HepG2 (cell line): ENCODE measurements at regions not wholly inside any gene's neighbourhood (a gene's known extent, or its start where the extent isn't known, plus 50 kb on each side); places are given as distances from the start of the nearest gene placed in this dataset.
A peak's percentile ranks its signal among the peaks of the same experiment; 100 is the strongest.

ENCODE experiments used
- FOXJ3 ChIP-seq: sonication (generic); formaldehyde crosslinking; IDR thresholded peaks from 2 replicates; pipeline ENCODE4 v1.4.0; 2020; ENCODE audit warnings: missing genetic modification reagents, mild to moderate bottlenecking, borderline replicate concordance
- MLLT10 ChIP-seq: sonication (generic); formaldehyde crosslinking; IDR thresholded peaks from 2 replicates; pipeline ENCODE4 v1.4.0; 2020; ENCODE audit warnings: missing genetic modification reagents
- NCOA2 ChIP-seq: sonication (generic); formaldehyde crosslinking; IDR thresholded peaks from 2 replicates; pipeline ENCODE4 v1.8.0; 2022; ENCODE audit warnings: inconsistent platforms
- PLRG1 ChIP-seq: fragments of 450-650 bp; conservative IDR thresholded peaks from 2 replicates; pipeline ENCODE4 v1.6.1; 2016
- RAD21 ChIP-seq: fragments of 450-650 bp; formaldehyde crosslinking; IDR thresholded peaks from 2 replicates; pipeline ENCODE4 v1.5.0; 2020; ENCODE audit warnings: mild to moderate bottlenecking
- RORA ChIP-seq: sonication (generic); formaldehyde crosslinking; IDR thresholded peaks from 2 replicates; pipeline ENCODE4 v1.5.0; 2020; ENCODE audit warnings: mild to moderate bottlenecking, missing genetic modification reagents, moderate library complexity
- TARDBP ChIP-seq: sonication (generic); formaldehyde crosslinking; IDR thresholded peaks from 2 replicates; pipeline ENCODE4 v1.8.0; 2022; ENCODE audit warnings: mild to moderate bottlenecking, missing genetic modification reagents
- TOPORS ChIP-seq: sonication (generic); formaldehyde crosslinking; IDR thresholded peaks from 2 replicates; pipeline ENCODE4 v1.8.0; 2023; ENCODE audit warnings: mild to moderate bottlenecking, missing genetic modification reagents
- ZBTB38 ChIP-seq: sonication (generic); formaldehyde crosslinking; IDR thresholded peaks from 2 replicates; pipeline ENCODE4 v1.5.1; 2020; ENCODE audit warnings: mild to moderate bottlenecking, missing genetic modification reagents
- ZFY ChIP-seq: sonication (generic); formaldehyde crosslinking; IDR thresholded peaks from 2 replicates; pipeline ENCODE4 v1.4.0; 2020; ENCODE audit warnings: missing genetic modification reagents
- ZIK1 ChIP-seq: sonication (generic); formaldehyde crosslinking; IDR thresholded peaks from 2 replicates; pipeline ENCODE4 v1.5.0; 2020; ENCODE audit warnings: mild to moderate bottlenecking, low read depth, missing genetic modification reagents, borderline replicate concordance
- ZNF142 ChIP-seq: sonication (generic); formaldehyde crosslinking; IDR thresholded peaks from 2 replicates; pipeline ENCODE4 v1.4.0; 2020; ENCODE audit warnings: missing genetic modification reagents
- ZNF362 ChIP-seq: sonication (generic); formaldehyde crosslinking; IDR thresholded peaks from 2 replicates; pipeline ENCODE4 v1.4.0; 2020; ENCODE audit warnings: missing genetic modification reagents, mild to moderate bottlenecking, borderline replicate concordance
- ZNF546 ChIP-seq: sonication (generic); formaldehyde crosslinking; conservative IDR thresholded peaks from 2 replicates; pipeline ENCODE4 v1.8.1; 2023; ENCODE audit warnings: mild to moderate bottlenecking, missing genetic modification reagents
- ZNF556 ChIP-seq: sonication (generic); formaldehyde crosslinking; IDR thresholded peaks from 2 replicates; pipeline ENCODE4 v1.4.0; 2020; ENCODE audit warnings: mild to moderate bottlenecking, missing genetic modification reagents, borderline replicate concordance
- ZNF772 ChIP-seq: sonication (generic); formaldehyde crosslinking; IDR thresholded peaks from 2 replicates; pipeline ENCODE4 v1.5.0; 2020; ENCODE audit warnings: mild to moderate bottlenecking, missing genetic modification reagents
- ZNF788 ChIP-seq: sonication (generic); formaldehyde crosslinking; IDR thresholded peaks from 2 replicates; pipeline ENCODE4 v1.5.0; 2020; ENCODE audit warnings: mild to moderate bottlenecking, missing genetic modification reagents, borderline replicate concordance
- TF ChIP-seq, protein P1 (sequence below): sonication (generic); formaldehyde crosslinking; IDR thresholded peaks from 2 replicates; pipeline ENCODE4 v1.5.0; 2020; ENCODE audit warnings: mild to moderate bottlenecking, missing genetic modification reagents, borderline replicate concordance

DNA sequence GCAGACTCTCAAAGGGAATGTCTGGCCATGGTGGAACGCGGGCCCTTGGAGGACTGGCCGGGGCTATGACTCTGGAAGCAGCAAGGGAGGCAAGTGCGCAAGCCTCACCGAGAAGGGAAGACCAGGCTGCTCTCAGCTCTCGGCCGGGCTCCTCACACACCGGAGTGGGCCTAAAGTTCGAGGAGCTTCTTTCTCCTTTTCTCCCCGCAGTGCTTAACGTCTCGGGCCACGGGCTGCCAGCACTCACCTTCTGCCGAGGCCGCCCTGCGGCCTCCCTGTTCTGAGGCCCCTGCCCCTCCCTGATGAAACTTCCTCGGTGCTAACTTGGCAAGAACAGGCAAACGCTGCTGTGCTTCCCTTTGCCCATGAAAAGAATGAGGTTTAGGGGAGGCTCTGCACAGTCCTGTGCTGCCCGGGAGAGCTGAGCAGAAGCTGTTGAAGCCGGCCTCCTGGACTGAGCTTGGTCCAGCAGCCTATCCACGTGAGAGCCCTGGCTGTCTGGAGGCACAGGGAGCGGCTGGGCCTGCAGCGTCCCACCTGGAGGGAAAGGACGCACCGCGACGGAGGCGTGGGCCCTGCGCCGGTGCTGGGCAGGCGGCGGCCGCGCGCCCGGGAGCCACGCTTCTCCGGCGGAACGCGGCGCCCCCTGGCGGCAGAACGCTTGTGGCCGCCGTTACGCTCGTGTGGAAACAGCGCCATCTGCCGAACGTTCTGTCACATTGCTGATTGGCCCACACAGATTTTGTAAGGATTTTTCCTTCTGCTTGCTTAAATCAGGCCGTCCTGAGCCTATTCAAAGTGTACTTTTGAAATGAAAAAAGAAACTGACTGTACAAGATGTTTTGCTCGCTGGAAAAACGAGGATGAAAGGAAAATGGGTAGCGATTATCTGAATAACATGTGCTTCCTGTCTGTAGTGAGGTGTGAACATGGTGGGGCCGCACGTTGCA is 65.0 kb upstream of the TMEM45B start (continued):
- TF ChIP-seq PLRG1 (no peak), RORA (CRISPR knock-in tag) (no peak), ZFY (CRISPR knock-in tag) (peak; percentile 82), ZNF546 (CRISPR knock-in tag) (no peak), TARDBP (CRISPR knock-in tag) (no peak), ZIK1 (peak; percentile 44; the same call in 1 of the 2 replicates), RAD21 (CRISPR knock-in tag) (peak; percentile 97), TOPORS (CRISPR knock-in tag) (peak; percentile 68; the same call in 1 of the 2 replicates), FOXJ3 (CRISPR knock-in tag) (no peak), ZNF556 (CRISPR knock-in tag) (no peak; the same call in 1 of the 2 replicates), ZNF772 (CRISPR knock-in tag) (peak; percentile 48; the same call in 1 of the 2 replicates), NCOA2 (CRISPR knock-in tag) (peak; percentile 23; the same call in 1 of the 2 replicates), ZNF142 (CRISPR knock-in tag) (peak; percentile 92), ZNF788 (CRISPR knock-in tag) (peak; percentile 54; the same call in 1 of the 2 replicates), MLLT10 (CRISPR knock-in tag) (no peak), ZNF362 (CRISPR knock-in tag) (no peak), ZBTB38 (CRISPR knock-in tag) (peak; percentile 64; the same call in 1 of the 2 replicates)
- TF ChIP-seq, protein P1, sequence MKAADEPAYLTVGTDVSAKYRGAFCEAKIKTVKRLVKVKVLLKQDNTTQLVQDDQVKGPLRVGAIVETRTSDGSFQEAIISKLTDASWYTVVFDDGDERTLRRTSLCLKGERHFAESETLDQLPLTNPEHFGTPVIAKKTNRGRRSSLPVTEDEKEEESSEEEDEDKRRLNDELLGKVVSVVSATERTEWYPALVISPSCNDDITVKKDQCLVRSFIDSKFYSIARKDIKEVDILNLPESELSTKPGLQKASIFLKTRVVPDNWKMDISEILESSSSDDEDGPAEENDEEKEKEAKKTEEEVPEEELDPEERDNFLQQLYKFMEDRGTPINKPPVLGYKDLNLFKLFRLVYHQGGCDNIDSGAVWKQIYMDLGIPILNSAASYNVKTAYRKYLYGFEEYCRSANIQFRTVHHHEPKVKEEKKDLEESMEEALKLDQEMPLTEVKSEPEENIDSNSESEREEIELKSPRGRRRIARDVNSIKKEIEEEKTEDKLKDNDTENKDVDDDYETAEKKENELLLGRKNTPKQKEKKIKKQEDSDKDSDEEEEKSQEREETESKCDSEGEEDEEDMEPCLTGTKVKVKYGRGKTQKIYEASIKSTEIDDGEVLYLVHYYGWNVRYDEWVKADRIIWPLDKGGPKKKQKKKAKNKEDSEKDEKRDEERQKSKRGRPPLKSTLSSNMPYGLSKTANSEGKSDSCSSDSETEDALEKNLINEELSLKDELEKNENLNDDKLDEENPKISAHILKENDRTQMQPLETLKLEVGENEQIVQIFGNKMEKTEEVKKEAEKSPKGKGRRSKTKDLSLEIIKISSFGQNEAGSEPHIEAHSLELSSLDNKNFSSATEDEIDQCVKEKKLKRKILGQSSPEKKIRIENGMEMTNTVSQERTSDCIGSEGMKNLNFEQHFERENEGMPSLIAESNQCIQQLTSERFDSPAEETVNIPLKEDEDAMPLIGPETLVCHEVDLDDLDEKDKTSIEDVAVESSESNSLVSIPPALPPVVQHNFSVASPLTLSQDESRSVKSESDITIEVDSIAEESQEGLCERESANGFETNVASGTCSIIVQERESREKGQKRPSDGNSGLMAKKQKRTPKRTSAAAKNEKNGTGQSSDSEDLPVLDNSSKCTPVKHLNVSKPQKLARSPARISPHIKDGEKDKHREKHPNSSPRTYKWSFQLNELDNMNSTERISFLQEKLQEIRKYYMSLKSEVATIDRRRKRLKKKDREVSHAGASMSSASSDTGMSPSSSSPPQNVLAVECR (CRISPR knock-in tag), result peak; percentile 34; the same call in 1 of the 2 replicates
